HepG2 (cell line): ENCODE measurements at regions not wholly inside any gene's neighbourhood (a gene's known extent, or its start where the extent isn't known, plus 50 kb on each side); places are given as distances from the start of the nearest gene placed in this dataset.

ENCODE experiments used
- FOXJ3 ChIP-seq: sonication (generic); formaldehyde crosslinking; IDR thresholded peaks from 2 replicates; pipeline ENCODE4 v1.4.0; 2020; ENCODE audit warnings: missing genetic modification reagents, mild to moderate bottlenecking, borderline replicate concordance
- NFRKB ChIP-seq: fragments of 450-650 bp; IDR thresholded peaks from 2 replicates; pipeline ENCODE4 v1.6.1; 2017
- TF ChIP-seq, protein P1 (sequence below): conservative IDR thresholded peaks from 2 replicates; pipeline ENCODE4 v1.6.1; 2018; ENCODE audit warnings: missing genetic modification reagents

DNA sequence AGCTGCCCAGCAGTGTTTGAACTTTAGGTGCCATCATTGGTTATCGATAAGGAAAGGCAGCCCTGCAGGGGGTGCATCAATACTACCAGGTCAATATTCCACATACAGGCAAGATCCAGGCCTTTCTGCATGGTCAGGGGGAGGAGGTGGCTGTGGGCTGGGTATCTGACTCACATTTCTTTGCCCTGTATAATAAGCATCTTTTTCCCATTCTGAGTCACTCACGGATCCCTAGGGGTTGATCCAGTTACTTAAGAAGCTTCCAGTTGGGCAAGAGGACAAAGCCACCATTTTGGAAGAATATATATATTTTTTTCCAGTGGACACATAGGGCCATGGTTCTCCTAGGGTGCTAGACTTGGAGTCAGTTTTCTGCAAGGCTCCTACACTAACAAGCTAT lies 114.2 kb upstream of the HABP2 start:
- TF ChIP-seq NFRKB (no peak), FOXJ3 (CRISPR knock-in tag) (no peak)
- TF ChIP-seq, protein P1, sequence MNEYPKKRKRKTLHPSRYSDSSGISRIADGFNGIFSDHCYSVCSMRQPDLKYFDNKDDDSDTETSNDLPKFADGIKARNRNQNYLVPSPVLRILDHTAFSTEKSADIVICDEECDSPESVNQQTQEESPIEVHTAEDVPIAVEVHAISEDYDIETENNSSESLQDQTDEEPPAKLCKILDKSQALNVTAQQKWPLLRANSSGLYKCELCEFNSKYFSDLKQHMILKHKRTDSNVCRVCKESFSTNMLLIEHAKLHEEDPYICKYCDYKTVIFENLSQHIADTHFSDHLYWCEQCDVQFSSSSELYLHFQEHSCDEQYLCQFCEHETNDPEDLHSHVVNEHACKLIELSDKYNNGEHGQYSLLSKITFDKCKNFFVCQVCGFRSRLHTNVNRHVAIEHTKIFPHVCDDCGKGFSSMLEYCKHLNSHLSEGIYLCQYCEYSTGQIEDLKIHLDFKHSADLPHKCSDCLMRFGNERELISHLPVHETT (CRISPR knock-in tag) = no peak
